SKM-1 (cell line): ENCODE measurements at regions not wholly inside any gene's neighbourhood (a gene's known extent, or its start where the extent isn't known, plus 50 kb on each side); places are given as distances from the start of the nearest gene placed in this dataset.
"Not testable (repeated sequence)": the region's sequence is repeated elsewhere in the genome, so short reads cannot be mapped to it uniquely, and the experiment has no call there.

Experiments
- DNase-seq: peaks from one replicate; lab custom pipeline; 2025; ENCODE audit not compliant: unreplicated experiment; lab: John Stamatoyannopoulos, UW

- no peak for DNase-seq
Observed at GRCh38 chr12:107144441-107144840, 51.1 kb upstream of the CRY1 start.

- no peak for DNase-seq
Observed at GRCh38 chr12:107144990-107145389, 51.6 kb upstream of the CRY1 start.

- no peak for DNase-seq
Observed at GRCh38 chr12:107145397-107145796, 52.0 kb upstream of the CRY1 start.

- DNase-seq = no peak
Observed at GRCh38 chr12:107148107-107148506, 54.8 kb upstream of the CRY1 start.

- DNase-seq = no peak
Observed at GRCh38 chr12:107152315-107152714, 59.0 kb upstream of the CRY1 start.

GRCh38 chr12:107159384-107159900 lies 66.1 kb upstream of the CRY1 start:
- no peak for DNase-seq

- DNase-seq = no peak
Observed at GRCh38 chr12:107163413-107163812, 70.1 kb upstream of the CRY1 start.

- no peak for DNase-seq
Observed at GRCh38 chr12:107164392-107164791, 71.0 kb upstream of the CRY1 start.

- no peak for DNase-seq
Observed at GRCh38 chr12:107165581-107165980, 72.2 kb upstream of the CRY1 start.

GRCh38 chr12:107167756-107168155 lies 74.4 kb upstream of the CRY1 start:
- DNase-seq = no peak

- DNase-seq = no peak
Observed at GRCh38 chr12:107169200-107169599, 75.9 kb upstream of the CRY1 start.

- no peak for DNase-seq
Observed at GRCh38 chr12:107178776-107179175, 85.4 kb upstream of the CRY1 start.

GRCh38 chr12:107179871-107180270 lies 86.5 kb upstream of the CRY1 start:
- DNase-seq = no peak

- DNase-seq = no peak
Observed at GRCh38 chr12:107180272-107180671, 86.9 kb upstream of the CRY1 start.

GRCh38 chr12:107184359-107184930 lies 91.1 kb upstream of the CRY1 start:
- DNase-seq = no peak

- DNase-seq = no peak
Observed at GRCh38 chr12:107196681-107197080, 103.3 kb upstream of the CRY1 start.

GRCh38 chr12:107200394-107200793 lies 107.0 kb upstream of the CRY1 start:
- DNase-seq = no peak

GRCh38 chr12:107207931-107208525 lies 114.7 kb upstream of the CRY1 start:
- no peak for DNase-seq

GRCh38 chr12:107209700-107210099 lies 116.4 kb upstream of the CRY1 start:
- DNase-seq = not testable (repeated sequence)

GRCh38 chr12:107214373-107214773 lies 121.0 kb upstream of the CRY1 start:
- not testable (repeated sequence) for DNase-seq

GRCh38 chr12:107216411-107216810 lies 123.1 kb upstream of the CRY1 start:
- DNase-seq = not testable (repeated sequence)

- DNase-seq = no peak
Observed at GRCh38 chr12:107219301-107219700, 126.0 kb upstream of the CRY1 start.

GRCh38 chr12:107221913-107222312 lies 128.6 kb upstream of the CRY1 start:
- no peak for DNase-seq
